Heart left ventricle (tissue), 16 donors: ENCODE measurements at regions not wholly inside any gene's neighbourhood (a gene's known extent, or its start where the extent isn't known, plus 50 kb on each side); places are given as distances from the start of the nearest gene placed in this dataset.

Source experiments
- ATAC-seq, 4 donors: fragments of 200-7000 bp; cut with Tn5 transposase; one replicate each; pipeline ENCODE4 v1.9.1; 2020 to 2022; ENCODE audit warnings: moderate library complexity in 4 of 4, mild to moderate bottlenecking in 3 of 4, moderate number of reproducible peaks in 1 of 4
- DNase-seq, 5 donors: peaks; one replicate each; pipeline ENCODE4 v3.0.0-alpha.2; 2020
- H3K27ac ChIP-seq, 12 donors: fragments of 200-600 bp; sonication (generic) in 4 of 12; one replicate each; pipeline versions ENCODE4 v1.5.0 to v1.8.0; 2016 to 2022; ENCODE audit warnings: mild to moderate bottlenecking in 2 of 12
- H3K27me3 ChIP-seq, 9 donors: fragments of 200-600 bp; sonication (generic) in 2 of 9; one replicate each; pipeline versions ENCODE4 v1.5.1 to v1.8.0; 2016 to 2022; ENCODE audit warnings: mild to moderate bottlenecking in 3 of 9
- H3K36me3 ChIP-seq, 9 donors: fragments of 200-600 bp; sonication (generic) in 2 of 9; one replicate each; pipeline versions ENCODE4 v1.5.0 to v1.8.0; 2018 to 2022; ENCODE audit warnings: mild to moderate bottlenecking in 2 of 9
- H3K4me1 ChIP-seq, 12 donors: fragments of 200-600 bp; sonication (generic) in 4 of 12; one replicate each; pipeline versions ENCODE4 v1.5.0 to v1.8.0; 2016 to 2022; ENCODE audit warnings: mild to moderate bottlenecking in 3 of 12
- H3K4me3 ChIP-seq, 12 donors: fragments of 200-600 bp; sonication (generic) in 4 of 12; one replicate each; pipeline versions ENCODE4 v1.5.0 to v1.8.0; 2017 to 2022; ENCODE audit warnings: mild to moderate bottlenecking in 9 of 12, moderate library complexity in 4 of 12
- H3K9me3 ChIP-seq, 12 donors: fragments of 200-600 bp; sonication (generic) in 4 of 12; one replicate each; pipeline versions ENCODE4 v1.5.0 to v1.8.0; 2016 to 2022; ENCODE audit warnings: mild to moderate bottlenecking in 1 of 12
- CTCF ChIP-seq, 12 donors: fragments of 200-600 bp; sonication (generic) in 4 of 12; IDR thresholded peaks; one replicate each; pipeline versions ENCODE4 v1.5.0 to v1.8.0; 2018 to 2022; ENCODE audit warnings: antibody characterized with exemption in 12 of 12, mild to moderate bottlenecking in 5 of 12
- POLR2A ChIP-seq, 2 donors: fragments of 450-650 bp; IDR thresholded peaks; one replicate each; pipeline ENCODE4 v1.6.1; 2017; ENCODE audit warnings: antibody characterized with exemption in 2 of 2, mild to moderate bottlenecking in 2 of 2, moderate library complexity in 2 of 2
- WGBS, 4 donors: extraction: QIAGEN DNeasy Blood & Tissue Kit in 2 of 4; methylation state at CpG; one replicate each; pipeline versions ENCODE4 v1.1.5 to v1.1.7; 2013 to 2018; 5-methylcytosine and 5-hydroxymethylcytosine counted together
- intact Hi-C, 10 donors: fragments of 100-400 bp; cut with DNase I; formaldehyde crosslinking; loops; one replicate each; pipeline versions ENCODE4 v1.11.1 to v1.14.2; 2022
- donor health status: ischemic (EF 13 %, LVEDD 7.1; RV severe dilation, severe dysfunction).
- donor health status: healthy with polysubstance abuse.
- donor health status: DM: no; HTN: yes; CAD: no.
- donor health status: DM: no; HTN: no; CAD: no.
- donor health status: ischemic (EF 25% LVEDD 6.9; RV normal size, moderate dysfunction).
- donor health status: ischemic (EF 25% LVEDD 5.7; RV mildly dilated, moderate dysfunction).
- donor health status: healthy.
- donor health status: DM: yes; HTN: yes; CAD: no.
- donor health status: ischemic (EF 35%, LVEDD 5.7; RV mildly dilated, moderate dysfunction).
- donor health status: nonischemic (EF 11% LVEDD 7.7; RV severe dilation, severe dysfunction).
- donor health status: DM: yes; HTN: yes; CAD: no.
- donor health status: PGD.
- donor health status: ischemic (EF 29% LVEDD 5.4; RV normal size, mild dysfunction).
- donor health status: nonischemic (EF 23%, LVEDD 6.1; RV moderate dilation, normal function).

GRCh38 chr18:34639687-34640086 is 70.4 kb upstream of the DTNA start:
- WGBS, 4 donors: 63 to 73% (median 66%) methylated on average over 1 of the region's 1 CpG
- Histone ChIP-seq H3K27ac (peak overlapping the region in 1 of 12 donors; percentile 7), H3K27me3 (no peaks in the 10 kb centered on the region), H3K4me3 (no peak overlapping the region), H3K36me3 (no peaks in the 10 kb centered on the region), H3K9me3 (no peaks in the 10 kb centered on the region), H3K4me1 (peaks cover 0 to 26% (median 5%) of the 10 kb centered on the region in 12 donors)
- DNase-seq (no peak), ATAC-seq (peak in 2 of 4 donors; percentile 49 to 61)
- no peak for TF ChIP-seq CTCF (IDR thresholded peaks at IDR 0.05)
- TF ChIP-seq POLR2A (IDR thresholded peaks at IDR 0.05): no peak
- intact Hi-C loops: loop anchor here in 5 of 10 donors (5.0 to 10.0 kb wide), 4 partner anchors 145 to 287 kb away; no protein-coding TSS in a partner anchor

GRCh38 chr18:34640276-34640675 is 69.8 kb upstream of the DTNA start:
- Histone ChIP-seq H3K4me3 (no peak overlapping the region), H3K9me3 (no peaks in the 10 kb centered on the region), H3K27ac (peak overlapping the region in 1 of 12 donors; percentile 9), H3K27me3 (no peaks in the 10 kb centered on the region), H3K4me1 (peaks cover 0 to 26% (median 5%) of the 10 kb centered on the region in 12 donors), H3K36me3 (no peaks in the 10 kb centered on the region)
- DNase-seq (no peak), ATAC-seq (no peak)
- intact Hi-C loops: loop anchor here in 4 of 10 donors (5.0 to 10.0 kb wide), 4 partner anchors 145 to 288 kb away; no protein-coding TSS in a partner anchor
- 51 to 68% (median 56%) methylated on average over 1 of the region's 1 CpG for WGBS, 4 donors
- no peak for TF ChIP-seq CTCF (IDR thresholded peaks at IDR 0.05)
- TF ChIP-seq POLR2A (IDR thresholded peaks at IDR 0.05): no peak

- no peaks in the 10 kb centered on the region for H3K36me3 ChIP-seq
- intact Hi-C loops: loop anchor here in 4 of 10 donors (5.0 to 10.0 kb wide), 4 partner anchors 149 to 292 kb away; no protein-coding TSS in a partner anchor
- ATAC-seq (no peak), DNase-seq (no peak)
- no peaks in the 10 kb centered on the region for H3K27me3 ChIP-seq
- TF ChIP-seq POLR2A (IDR thresholded peaks at IDR 0.05) (no peak), CTCF (IDR thresholded peaks at IDR 0.05) (peak in 5 of 12 donors; percentile 15 to 31 (median 21))
- 25 to 30% (median 30%) methylated on average over 2 of the region's 2 CpGs for WGBS, 4 donors
- peak overlapping the region in 1 of 12 donors; percentile 1 for H3K27ac ChIP-seq
- no peaks in the 10 kb centered on the region for H3K9me3 ChIP-seq
- H3K4me3 ChIP-seq: no peak overlapping the region
- peaks cover 0 to 24% (median 3%) of the 10 kb centered on the region in 12 donors for H3K4me1 ChIP-seq
These were observed 66.1 kb upstream of the DTNA start for GRCh38 chr18:34643989-34644388.

GRCh38 chr18:34647251-34647650 is 62.8 kb upstream of the DTNA start:
- WGBS, 4 donors: 70 to 86% (median 83%) methylated on average over 4 of the region's 4 CpGs
- peaks cover 0 to 31% (median 18%) of the 10 kb centered on the region in 12 donors for H3K4me1 ChIP-seq
- H3K27me3 ChIP-seq: no peaks in the 10 kb centered on the region
- ATAC-seq (no peak), DNase-seq (no peak)
- no peaks in the 10 kb centered on the region for H3K36me3 ChIP-seq
- TF ChIP-seq CTCF (IDR thresholded peaks at IDR 0.05) (no peak), POLR2A (IDR thresholded peaks at IDR 0.05) (no peak)
- H3K4me3 ChIP-seq: no peak overlapping the region
- no peaks in the 10 kb centered on the region for H3K9me3 ChIP-seq
- no peak overlapping the region for H3K27ac ChIP-seq
- intact Hi-C loops: loop anchor here in 3 of 10 donors (10.0 kb wide), 3 partner anchors 148 to 292 kb away; no protein-coding TSS in a partner anchor
